Central memory CD8-positive, alpha-beta T cell (primary cell): ENCODE measurements at regions not wholly inside any gene's neighbourhood (a gene's known extent, or its start where the extent isn't known, plus 50 kb on each side); places are given as distances from the start of the nearest gene placed in this dataset.
"Not testable (repeated sequence)": the region's sequence is repeated elsewhere in the genome, so short reads cannot be mapped to it uniquely, and the experiment has no call there.

Source experiments
- ATAC-seq: fragments of 150-1000 bp; cut with Tn5 transposase; replicated peaks from 2 replicates; pipeline ENCODE4 v1.10.0; 2022; ENCODE audit warnings: mild to moderate bottlenecking, moderate FRiP score, moderate number of reproducible peaks; ENCODE audit not compliant: poor library complexity, severe bottlenecking; ENCODE audit errors: extremely low read depth
- DNase-seq, 2 donors: peaks; one replicate each; pipeline ENCODE4 v3.0.0; 2021; ENCODE audit warnings: low spot score in 2 of 2
- H3K27ac Mint-ChIP-seq: one replicate; pipeline ENCODE4 v1.8.0; 2022; ENCODE audit warnings: low read depth, mild to moderate bottlenecking, moderate library complexity, mixed read lengths
- H3K27me3 Mint-ChIP-seq: one replicate; pipeline ENCODE4 v1.8.0; 2022; ENCODE audit warnings: mixed read lengths
- H3K36me3 Mint-ChIP-seq: one replicate; pipeline ENCODE4 v1.8.0; 2022; ENCODE audit warnings: mild to moderate bottlenecking, moderate library complexity, mixed read lengths; ENCODE audit not compliant: insufficient read depth
- H3K4me1 Mint-ChIP-seq: one replicate; pipeline ENCODE4 v1.8.0; 2022; ENCODE audit warnings: mixed read lengths
- H3K4me3 Mint-ChIP-seq: one replicate; pipeline ENCODE4 v1.8.0; 2022; ENCODE audit warnings: mild to moderate bottlenecking, moderate library complexity, mixed read lengths
- H3K9me3 Mint-ChIP-seq: one replicate; pipeline ENCODE4 v1.8.0; 2022; ENCODE audit warnings: mixed read lengths

- H3K9me3 Mint-ChIP-seq, H3K27ac Mint-ChIP-seq, DNase-seq, H3K36me3 Mint-ChIP-seq, H3K4me1 Mint-ChIP-seq, H3K4me3 Mint-ChIP-seq, ATAC-seq, H3K27me3 Mint-ChIP-seq: not testable (repeated sequence)
Measured at GRCh38 chr15:30723540-30724175, 97.7 kb downstream of the ARHGAP11B start.

GRCh38 chr15:30729880-30730590 is 104.1 kb downstream of the ARHGAP11B start:
- not testable (repeated sequence) for H3K27me3 Mint-ChIP-seq, H3K36me3 Mint-ChIP-seq, H3K4me3 Mint-ChIP-seq, H3K27ac Mint-ChIP-seq, ATAC-seq, H3K4me1 Mint-ChIP-seq, DNase-seq, H3K9me3 Mint-ChIP-seq

- not testable (repeated sequence) for H3K27ac Mint-ChIP-seq, H3K4me3 Mint-ChIP-seq, H3K9me3 Mint-ChIP-seq, H3K36me3 Mint-ChIP-seq, H3K4me1 Mint-ChIP-seq, DNase-seq, H3K27me3 Mint-ChIP-seq, ATAC-seq
Measured at GRCh38 chr15:30730633-30731032, 104.7 kb downstream of the ARHGAP11B start.

- not testable (repeated sequence) for DNase-seq, H3K9me3 Mint-ChIP-seq, H3K4me1 Mint-ChIP-seq, H3K4me3 Mint-ChIP-seq, H3K27me3 Mint-ChIP-seq, ATAC-seq, H3K36me3 Mint-ChIP-seq, H3K27ac Mint-ChIP-seq
Measured at GRCh38 chr15:30732100-30732499, 106.2 kb downstream of the ARHGAP11B start.

GRCh38 chr15:30735884-30736564 is 110.1 kb downstream of the ARHGAP11B start:
- not testable (repeated sequence) for DNase-seq, H3K4me1 Mint-ChIP-seq, H3K36me3 Mint-ChIP-seq, H3K27ac Mint-ChIP-seq, H3K27me3 Mint-ChIP-seq, H3K4me3 Mint-ChIP-seq, ATAC-seq, H3K9me3 Mint-ChIP-seq

- not testable (repeated sequence) for H3K9me3 Mint-ChIP-seq, H3K36me3 Mint-ChIP-seq, H3K4me1 Mint-ChIP-seq, H3K27ac Mint-ChIP-seq, DNase-seq, H3K27me3 Mint-ChIP-seq, ATAC-seq, H3K4me3 Mint-ChIP-seq
Measured at GRCh38 chr15:30742796-30743195, 116.9 kb downstream of the ARHGAP11B start.

GRCh38 chr15:30749048-30749447 is 123.1 kb downstream of the ARHGAP11B start:
- H3K36me3 Mint-ChIP-seq, H3K27ac Mint-ChIP-seq: not testable (repeated sequence)

GRCh38 chr15:30755036-30755687 is 129.2 kb downstream of the ARHGAP11B start:
- H3K4me3 Mint-ChIP-seq, H3K9me3 Mint-ChIP-seq, H3K36me3 Mint-ChIP-seq, H3K27me3 Mint-ChIP-seq, H3K4me1 Mint-ChIP-seq, H3K27ac Mint-ChIP-seq: not testable (repeated sequence)
- DNase-seq: peak; percentile 32 to 60
- peak; percentile 60 for ATAC-seq

More at GRCh38 chr15:30749048-30749447, 123.1 kb downstream of the ARHGAP11B start:
- H3K9me3 Mint-ChIP-seq, ATAC-seq, H3K4me1 Mint-ChIP-seq, DNase-seq, H3K4me3 Mint-ChIP-seq, H3K27me3 Mint-ChIP-seq: not testable (repeated sequence)

- H3K27ac Mint-ChIP-seq: peak overlapping the region; percentile 6
- H3K4me1 Mint-ChIP-seq, H3K27me3 Mint-ChIP-seq, H3K4me3 Mint-ChIP-seq, H3K9me3 Mint-ChIP-seq, DNase-seq, H3K36me3 Mint-ChIP-seq, ATAC-seq: not testable (repeated sequence)
Measured at GRCh38 chr15:30760633-30761032, 134.7 kb downstream of the ARHGAP11B start.

- not testable (repeated sequence) for H3K4me3 Mint-ChIP-seq, H3K4me1 Mint-ChIP-seq, ATAC-seq, H3K36me3 Mint-ChIP-seq, DNase-seq, H3K27ac Mint-ChIP-seq, H3K9me3 Mint-ChIP-seq, H3K27me3 Mint-ChIP-seq
Measured at GRCh38 chr15:30761365-30761764, 135.4 kb downstream of the ARHGAP11B start.

- not testable (repeated sequence) for H3K36me3 Mint-ChIP-seq, DNase-seq, H3K4me3 Mint-ChIP-seq, H3K27ac Mint-ChIP-seq, H3K27me3 Mint-ChIP-seq, ATAC-seq, H3K9me3 Mint-ChIP-seq, H3K4me1 Mint-ChIP-seq
Measured at GRCh38 chr15:30769390-30770124, 134.2 kb upstream of the FAN1 start.

- no peaks in the 10 kb centered on the region for H3K36me3 Mint-ChIP-seq
- H3K27ac Mint-ChIP-seq: no peak overlapping the region
- H3K9me3 Mint-ChIP-seq: no peaks in the 10 kb centered on the region
- no peak for ATAC-seq
- DNase-seq: no peak
- no peak overlapping the region for H3K4me3 Mint-ChIP-seq
- H3K27me3 Mint-ChIP-seq: no peaks in the 10 kb centered on the region
- no peaks in the 10 kb centered on the region for H3K4me1 Mint-ChIP-seq
Measured at GRCh38 chr15:30770759-30771158, 133.0 kb upstream of the FAN1 start.
